Limb (tissue), 2 donors: ENCODE measurements at regions not wholly inside any gene's neighbourhood (a gene's known extent, or its start where the extent isn't known, plus 50 kb on each side); places are given as distances from the start of the nearest gene placed in this dataset.
"Not testable (repeated sequence)": the region's sequence is repeated elsewhere in the genome, so short reads cannot be mapped to it uniquely, and the experiment has no call there.

ENCODE experiments used
- DNase-seq, 2 donors: peaks; one replicate each; pipeline ENCODE4 v3.0.0-alpha.2; 2016; ENCODE audit errors: extremely low spot score in 2 of 2

GRCh38 chr5:66413931-66414330 lies 182.3 kb upstream of the MAST4 start:
- no peak for DNase-seq

- DNase-seq = no peak
Measured at GRCh38 chr5:66415208-66415607, 181.0 kb upstream of the MAST4 start.

- DNase-seq = no peak
Measured at GRCh38 chr5:66416698-66417097, 179.5 kb upstream of the MAST4 start.

- DNase-seq = peak in 1 of 2 donors; percentile 19
Measured at GRCh38 chr5:66417781-66418180, 178.4 kb upstream of the MAST4 start.

- DNase-seq = no peak
Measured at GRCh38 chr5:66423484-66423883, 172.7 kb upstream of the MAST4 start.

GRCh38 chr5:66425842-66426241 lies 170.4 kb upstream of the MAST4 start:
- DNase-seq = no peak

- no peak for DNase-seq
Measured at GRCh38 chr5:66426259-66427138, 169.7 kb upstream of the MAST4 start.

- DNase-seq = no peak
Measured at GRCh38 chr5:66427139-66427442, 169.1 kb upstream of the MAST4 start.

- DNase-seq = no peak
Measured at GRCh38 chr5:66436721-66437120, 159.5 kb upstream of the MAST4 start.

- no peak for DNase-seq
Measured at GRCh38 chr5:66438087-66438486, 158.1 kb upstream of the MAST4 start.

- DNase-seq = no peak
Measured at GRCh38 chr5:66438696-66439095, 157.5 kb upstream of the MAST4 start.

- peak in 1 of 2 donors; percentile 6 for DNase-seq
Measured at GRCh38 chr5:66440202-66440680, 156.0 kb upstream of the MAST4 start.

- DNase-seq = no peak
Measured at GRCh38 chr5:66441351-66441750, 154.8 kb upstream of the MAST4 start.

GRCh38 chr5:66442951-66443445 lies 153.2 kb upstream of the MAST4 start:
- DNase-seq = no peak

- DNase-seq = no peak
Measured at GRCh38 chr5:66443462-66444130, 152.6 kb upstream of the MAST4 start.

GRCh38 chr5:66448070-66448469 lies 148.1 kb upstream of the MAST4 start:
- DNase-seq = not testable (repeated sequence)

- DNase-seq = no peak
Measured at GRCh38 chr5:66450237-66450636, 146.0 kb upstream of the MAST4 start.

- no peak for DNase-seq
Measured at GRCh38 chr5:66450988-66451387, 145.2 kb upstream of the MAST4 start.

GRCh38 chr5:66452109-66452508 lies 144.1 kb upstream of the MAST4 start:
- no peak for DNase-seq

GRCh38 chr5:66454186-66455078 lies 141.8 kb upstream of the MAST4 start:
- DNase-seq = no peak

- no peak for DNase-seq
Measured at GRCh38 chr5:66459728-66460127, 136.5 kb upstream of the MAST4 start.

GRCh38 chr5:66467564-66467963 lies 128.6 kb upstream of the MAST4 start:
- no peak for DNase-seq
